Kidney (tissue), 13 donors: ENCODE measurements at regions not wholly inside any gene's neighbourhood (a gene's known extent, or its start where the extent isn't known, plus 50 kb on each side); places are given as distances from the start of the nearest gene placed in this dataset.

Experiments used
- DNase-seq, 5 donors: peaks; one replicate each; pipeline ENCODE4 v3.0.0-alpha.2; 2013 to 2020
- FAIRE-seq: peaks from 2 replicates; lab custom pipeline; 2012; peaks lifted over from hg19 to GRCh38; lab: Jason Lieb, UNC
- H3K27ac ChIP-seq, 2 donors: one replicate each; pipeline ENCODE4 v1.7.0; 2013; ENCODE audit warnings: low read depth in 2 of 2, low read length in 2 of 2, inconsistent platforms in 1 of 2
- H3K27me3 ChIP-seq: one replicate; pipeline ENCODE4 v1.7.1; 2013; ENCODE audit warnings: low read length, inconsistent platforms; ENCODE audit not compliant: control insufficient read depth, insufficient read depth
- H3K36me3 ChIP-seq, 3 donors: one replicate each; pipeline versions ENCODE4 v1.7.0 to v1.7.1; 2013; ENCODE audit warnings: low read length in 3 of 3, control low read depth in 1 of 3, inconsistent platforms in 1 of 3; ENCODE audit not compliant: insufficient read depth in 3 of 3, control insufficient read depth in 2 of 3
- H3K4me1 ChIP-seq, 3 donors: one replicate each; pipeline versions ENCODE4 v1.7.0 to v1.7.1; 2013; ENCODE audit warnings: low read length in 3 of 3, inconsistent platforms in 1 of 3, low read depth in 1 of 3; ENCODE audit not compliant: control insufficient read depth in 2 of 3, insufficient read depth in 2 of 3
- H3K4me3 ChIP-seq, 3 donors: one replicate each; pipeline versions ENCODE4 v1.7.0 to v1.8.1; 2013; ENCODE audit warnings: low read length in 3 of 3, control low read depth in 1 of 3, inconsistent platforms in 1 of 3
- H3K9ac ChIP-seq, 3 donors: one replicate each; pipeline versions ENCODE4 v1.7.0 to v1.7.1; 2013; ENCODE audit warnings: low read length in 3 of 3, control low read depth in 1 of 3, inconsistent platforms in 1 of 3
- H3K9me3 ChIP-seq, 3 donors: one replicate each; pipeline versions ENCODE4 v1.7.0 to v1.7.1; 2013; ENCODE audit warnings: low read length in 3 of 3, control low read depth in 1 of 3, inconsistent platforms in 1 of 3; ENCODE audit not compliant: control insufficient read depth in 2 of 3, insufficient read depth in 1 of 3
- intact Hi-C: fragments of 100-400 bp; cut with DNase I; formaldehyde crosslinking; loops from one replicate; pipeline ENCODE4 v1.11.1; 2022
- TF ChIP-seq, protein P1 (sequence below): IDR thresholded peaks from 3 replicates; pipeline ENCODE4 v1.5.1; 2012; ENCODE audit warnings: mild to moderate bottlenecking, moderate library complexity, borderline replicate concordance; ENCODE audit not compliant: insufficient read depth; ENCODE audit errors: extremely low read depth
- donor health status: control.
- donor health status: control.
- donor health status: control.
- donor health status: control.
- donor health status: control.
- donor health status: DM: yes; HTN: yes; CAD: no.
- donor health status: Normal renal cell carcinoma (clear cell type).

DNA sequence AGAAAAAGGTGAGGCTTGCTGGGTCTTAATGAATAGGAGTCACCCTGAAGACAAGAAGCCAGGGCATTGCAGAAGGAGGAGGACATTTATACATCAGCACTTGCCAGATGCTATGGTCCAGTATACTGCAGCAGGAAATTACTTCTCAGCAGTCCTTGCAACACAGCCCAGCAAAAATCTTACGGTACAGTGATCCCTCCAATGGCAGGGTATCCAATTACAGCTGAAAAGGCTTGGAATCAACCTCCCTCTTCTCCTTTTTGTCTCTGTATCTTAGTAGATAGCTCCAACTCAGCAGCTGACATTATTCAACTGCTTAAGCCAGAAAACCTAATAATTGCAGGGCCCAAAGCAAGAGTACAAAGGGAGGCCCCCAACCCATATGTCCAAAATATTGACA is 128.3 kb upstream of the COBL start:
- H3K9ac ChIP-seq = no peak overlapping the region
- no peaks in the 10 kb centered on the region for H3K4me1 ChIP-seq
- H3K36me3 ChIP-seq = no peaks in the 10 kb centered on the region
- TF ChIP-seq, protein P1, sequence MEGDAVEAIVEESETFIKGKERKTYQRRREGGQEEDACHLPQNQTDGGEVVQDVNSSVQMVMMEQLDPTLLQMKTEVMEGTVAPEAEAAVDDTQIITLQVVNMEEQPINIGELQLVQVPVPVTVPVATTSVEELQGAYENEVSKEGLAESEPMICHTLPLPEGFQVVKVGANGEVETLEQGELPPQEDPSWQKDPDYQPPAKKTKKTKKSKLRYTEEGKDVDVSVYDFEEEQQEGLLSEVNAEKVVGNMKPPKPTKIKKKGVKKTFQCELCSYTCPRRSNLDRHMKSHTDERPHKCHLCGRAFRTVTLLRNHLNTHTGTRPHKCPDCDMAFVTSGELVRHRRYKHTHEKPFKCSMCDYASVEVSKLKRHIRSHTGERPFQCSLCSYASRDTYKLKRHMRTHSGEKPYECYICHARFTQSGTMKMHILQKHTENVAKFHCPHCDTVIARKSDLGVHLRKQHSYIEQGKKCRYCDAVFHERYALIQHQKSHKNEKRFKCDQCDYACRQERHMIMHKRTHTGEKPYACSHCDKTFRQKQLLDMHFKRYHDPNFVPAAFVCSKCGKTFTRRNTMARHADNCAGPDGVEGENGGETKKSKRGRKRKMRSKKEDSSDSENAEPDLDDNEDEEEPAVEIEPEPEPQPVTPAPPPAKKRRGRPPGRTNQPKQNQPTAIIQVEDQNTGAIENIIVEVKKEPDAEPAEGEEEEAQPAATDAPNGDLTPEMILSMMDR = no peak
- H3K4me3 ChIP-seq = no peak overlapping the region
- H3K9me3 ChIP-seq = no peaks in the 10 kb centered on the region
- intact Hi-C loops = no loop called here
- DNase-seq = peak in 3 of 5 donors; percentile 24 to 69 (median 62)
- H3K27ac ChIP-seq = no peak overlapping the region
- H3K27me3 ChIP-seq = no peaks in the 10 kb centered on the region
- FAIRE-seq = no peak

GRCh38 chr7:51430480-51431086 is 114.0 kb upstream of the COBL start:
- Histone ChIP-seq H3K27ac (no peak overlapping the region), H3K9ac (no peak overlapping the region), H3K36me3 (no peaks in the 10 kb centered on the region), H3K4me1 (no peaks in the 10 kb centered on the region), H3K9me3 (no peaks in the 10 kb centered on the region), H3K4me3 (peak overlapping the region in 1 of 3 donors; percentile 37), H3K27me3 (no peaks in the 10 kb centered on the region)
- FAIRE-seq (no peak), DNase-seq (peak in 4 of 5 donors; percentile 50 to 79 (median 71))
- TF ChIP-seq, protein P1 = peak; percentile 74
- intact Hi-C loops = no loop called here

DNA sequence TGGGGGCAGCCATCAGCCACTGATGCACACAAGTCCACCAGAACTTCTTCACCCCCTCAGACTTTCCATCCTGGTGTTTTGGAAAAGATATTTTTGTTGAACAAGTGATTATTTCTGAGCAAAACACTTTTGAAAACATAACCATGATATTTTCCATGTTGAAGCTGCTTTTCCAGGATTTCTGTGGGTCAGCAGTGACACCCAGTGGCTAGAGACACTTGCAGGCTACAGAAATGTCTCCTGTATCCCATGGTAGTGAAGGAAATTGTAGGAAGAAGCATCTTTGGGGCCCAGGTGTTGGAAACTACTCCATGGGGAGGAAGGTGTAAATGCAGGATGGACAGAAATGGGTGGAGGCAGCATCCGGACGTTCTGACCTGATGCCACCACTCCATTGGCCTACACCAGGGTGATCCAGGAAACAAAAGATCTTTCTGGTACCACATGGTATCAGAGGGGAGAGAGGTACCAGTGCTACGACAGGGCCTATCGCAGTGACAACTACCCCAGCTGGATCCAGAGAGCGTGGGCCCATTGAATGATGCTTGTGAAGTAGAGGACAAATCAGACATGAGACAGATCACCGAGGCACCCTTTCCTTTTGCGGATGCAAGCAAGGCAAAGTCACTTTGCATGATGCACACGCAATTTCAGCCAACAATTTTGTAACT is 111.7 kb upstream of the COBL start:
- TF ChIP-seq, protein P1 = no peak
- Histone ChIP-seq H3K27ac (no peak overlapping the region), H3K4me1 (no peaks in the 10 kb centered on the region), H3K27me3 (no peaks in the 10 kb centered on the region), H3K4me3 (no peak overlapping the region), H3K9ac (no peak overlapping the region), H3K36me3 (no peaks in the 10 kb centered on the region), H3K9me3 (no peaks in the 10 kb centered on the region)
- intact Hi-C loops = no loop called here
- FAIRE-seq (no peak), DNase-seq (no peak)
